Mesothelial cell of epicardium (in vitro differentiated cells): ENCODE measurements at regions not wholly inside any gene's neighbourhood (a gene's known extent, or its start where the extent isn't known, plus 50 kb on each side); places are given as distances from the start of the nearest gene placed in this dataset.

Experiments
- DNase-seq, 2 experiments: peaks; one replicate each; pipeline ENCODE4 v3.0.0; 2021; ENCODE audit warnings: low spot score in 2 of 2; ENCODE audit not compliant: unreplicated experiment in 2 of 2
- H3K27ac Mint-ChIP-seq: 2 replicates; pipeline ENCODE4 v1.8.0; 2021; ENCODE audit warnings: mixed read lengths
- H3K27me3 Mint-ChIP-seq: 2 replicates; pipeline ENCODE4 v1.8.0; 2021; ENCODE audit warnings: low read depth, mixed read lengths
- H3K36me3 Mint-ChIP-seq: 2 replicates; pipeline ENCODE4 v1.8.0; 2021; ENCODE audit warnings: mixed read lengths
- H3K4me1 Mint-ChIP-seq: 2 replicates; pipeline ENCODE4 v1.8.0; 2021; ENCODE audit warnings: mixed read lengths
- H3K4me3 Mint-ChIP-seq: 2 replicates; pipeline ENCODE4 v1.8.0; 2021; ENCODE audit warnings: mild to moderate bottlenecking, moderate library complexity, mixed read lengths
- H3K9me3 Mint-ChIP-seq: 2 replicates; pipeline ENCODE4 v1.8.0; 2021; ENCODE audit warnings: mixed read lengths
- CTCF ChIP-seq: fragments of 200-600 bp; sonication (generic); IDR thresholded peaks from one replicate; pipeline ENCODE4 v1.5.0; 2021; ENCODE audit warnings: antibody characterized with exemption; ENCODE audit not compliant: unreplicated experiment

GRCh38 chr3:66729687-66730393, 229.0 kb upstream of the LRIG1 start:
- Mint-ChIP-seq H3K36me3 (no peaks in the 10 kb centered on the region), H3K4me3 (no peak overlapping the region), H3K27me3 (peaks cover 31% of the 10 kb centered on the region), H3K9me3 (peaks cover 6% of the 10 kb centered on the region), H3K27ac (no peak overlapping the region), H3K4me1 (no peaks in the 10 kb centered on the region)
- DNase-seq, result no peak
- no peak for TF ChIP-seq CTCF

DNA sequence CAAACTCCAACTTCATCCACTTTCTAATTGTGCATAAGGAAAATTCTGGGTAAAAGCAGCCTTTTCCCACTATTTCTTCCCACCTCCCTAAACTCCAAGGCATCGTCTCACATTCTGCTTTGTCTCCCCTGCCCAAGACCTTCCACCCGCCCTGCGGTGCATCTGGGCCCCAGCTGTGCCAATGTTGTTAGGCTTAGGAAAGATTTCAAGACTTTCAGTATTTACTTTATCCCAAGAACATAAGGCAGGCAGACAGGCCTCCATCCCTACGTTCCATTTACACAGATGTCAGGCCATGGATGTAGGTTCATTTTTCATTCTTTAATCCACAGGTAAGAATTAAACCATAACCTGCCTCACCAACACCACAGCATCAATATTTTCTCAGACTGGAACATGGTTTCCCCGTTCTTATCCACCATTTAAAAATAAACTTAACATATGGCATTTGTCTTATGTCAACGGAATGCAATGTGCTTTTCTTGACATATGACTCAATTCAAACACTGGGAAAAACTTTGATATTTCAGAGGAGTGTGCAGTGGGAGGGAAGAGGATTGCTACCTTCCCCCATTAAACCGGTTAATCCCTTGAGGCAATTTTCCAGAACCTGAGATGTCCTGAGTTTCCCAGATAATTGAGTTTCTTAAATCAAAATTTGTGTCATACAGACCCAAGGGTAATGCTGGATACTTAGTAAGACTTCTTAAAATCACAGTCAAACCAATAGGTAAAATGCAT, 238.0 kb upstream of the LRIG1 start:
- TF ChIP-seq CTCF, result no peak
- no peak overlapping the region for H3K4me3 Mint-ChIP-seq
- peak overlapping the region; percentile 17 for H3K27ac Mint-ChIP-seq
- DNase-seq, result no peak
- no peaks in the 10 kb centered on the region for H3K36me3 Mint-ChIP-seq
- H3K27me3 Mint-ChIP-seq, result peaks cover under 1% of the 10 kb centered on the region
- H3K9me3 Mint-ChIP-seq, result no peaks in the 10 kb centered on the region
- peaks cover 19% of the 10 kb centered on the region for H3K4me1 Mint-ChIP-seq

DNA sequence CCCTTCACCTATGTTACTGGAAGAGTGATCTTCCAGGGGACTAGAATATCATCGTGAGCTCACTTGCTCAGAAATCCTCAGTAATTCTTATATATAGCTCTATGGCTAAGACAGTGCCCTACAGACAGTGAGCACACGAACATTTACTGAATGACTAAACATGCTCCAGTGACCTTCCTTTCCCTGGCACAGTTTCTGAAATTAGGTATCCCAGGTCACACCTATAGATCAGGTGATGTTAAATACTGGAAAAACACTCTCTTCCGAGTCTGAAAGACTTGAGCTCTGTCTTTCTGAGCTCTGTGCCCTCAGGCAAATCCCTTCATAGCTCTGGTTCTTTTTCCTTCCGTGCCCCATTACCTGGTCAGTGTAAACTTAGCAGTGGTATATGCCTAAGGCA, 239.4 kb upstream of the LRIG1 start:
- TF ChIP-seq CTCF, result no peak
- H3K36me3 Mint-ChIP-seq, result no peaks in the 10 kb centered on the region
- H3K4me3 Mint-ChIP-seq, result no peak overlapping the region
- DNase-seq, result no peak
- no peak overlapping the region for H3K27ac Mint-ChIP-seq
- no peaks in the 10 kb centered on the region for H3K9me3 Mint-ChIP-seq
- peaks cover 2% of the 10 kb centered on the region for H3K27me3 Mint-ChIP-seq
- H3K4me1 Mint-ChIP-seq, result peaks cover 19% of the 10 kb centered on the region

DNA sequence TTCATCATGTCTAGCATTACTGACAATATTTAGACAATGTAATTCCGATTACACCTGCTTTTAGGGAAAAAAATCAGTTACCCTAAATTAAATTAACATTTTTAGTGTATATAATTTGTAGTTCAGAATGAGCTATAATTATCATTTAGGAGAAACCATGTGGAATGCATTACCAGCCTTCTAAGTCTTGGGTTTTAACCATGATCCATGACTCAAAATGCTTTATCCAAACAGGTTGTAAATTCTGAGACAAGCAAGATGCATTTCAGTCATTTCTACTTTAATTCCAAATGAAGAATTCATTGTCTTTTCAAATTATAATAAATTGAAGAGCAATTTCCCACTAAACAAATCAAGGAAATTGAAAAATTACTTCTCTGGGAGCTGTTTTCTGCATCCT, 243.7 kb upstream of the LRIG1 start:
- peaks cover 7% of the 10 kb centered on the region for H3K27me3 Mint-ChIP-seq
- H3K27ac Mint-ChIP-seq, result no peak overlapping the region
- no peaks in the 10 kb centered on the region for H3K9me3 Mint-ChIP-seq
- peaks cover 13% of the 10 kb centered on the region for H3K4me1 Mint-ChIP-seq
- TF ChIP-seq CTCF, result no peak
- H3K4me3 Mint-ChIP-seq, result no peak overlapping the region
- no peak for DNase-seq
- H3K36me3 Mint-ChIP-seq, result no peaks in the 10 kb centered on the region

GRCh38 chr3:66744986-66745385, 244.2 kb upstream of the LRIG1 start:
- no peak for TF ChIP-seq CTCF
- no peaks in the 10 kb centered on the region for H3K36me3 Mint-ChIP-seq
- no peak overlapping the region for H3K4me3 Mint-ChIP-seq
- H3K27me3 Mint-ChIP-seq, result peaks cover 7% of the 10 kb centered on the region
- no peak for DNase-seq
- H3K4me1 Mint-ChIP-seq, result peaks cover 13% of the 10 kb centered on the region
- H3K9me3 Mint-ChIP-seq, result no peaks in the 10 kb centered on the region
- H3K27ac Mint-ChIP-seq, result no peak overlapping the region
